Endothelial cell of umbilical vein (primary cell): ENCODE measurements at regions not wholly inside any gene's neighbourhood (a gene's known extent, or its start where the extent isn't known, plus 50 kb on each side); places are given as distances from the start of the nearest gene placed in this dataset.

Experiments
- BruUV-seq: library from RNA; stranded (reverse); fragments of 400-500 nt; replicated peaks from 2 replicates; lab custom pipeline; 2021; lab: Mats Ljungman, UMichigan
- CTCF ChIA-PET: fragments of 300-600, 350-600 bp; sonication (Branson Sonifier 250); formaldehyde crosslinking; loops from one replicate; lab custom pipeline; 2021; ENCODE audit warnings: antibody characterized with exemption, inconsistent platforms; lab: Charles Lee
- POLR2A ChIA-PET: fragments of 300-600, 350-600 bp; sonication (Branson Sonifier 250); formaldehyde crosslinking; loops from one replicate; lab custom pipeline; 2021; ENCODE audit warnings: antibody characterized with exemption, inconsistent platforms; lab: Charles Lee
- DNase-seq: peaks from one replicate; pipeline ENCODE4 v3.0.0-alpha.2; 2011; ENCODE audit warnings: low read depth, low spot score
- FAIRE-seq: peaks from 2 replicates; lab custom pipeline; 2011; peaks lifted over from hg19 to GRCh38; lab: Jason Lieb, UNC
- H2AFZ ChIP-seq: 2 replicates; pipeline ENCODE4 v1.6.0; 2012; ENCODE audit warnings: low read depth, low read length, control low read depth, inconsistent platforms
- H3K27ac ChIP-seq: 2 replicates; pipeline ENCODE4 v1.5.1; 2011; ENCODE audit warnings: low read depth, mild to moderate bottlenecking, control low read depth, low read length, moderate library complexity; ENCODE audit not compliant: insufficient read depth
- H3K27me3 ChIP-seq, 2 experiments: 2 replicates each; pipeline versions ENCODE4 v1.6.0 to v1.6.1; 2011; ENCODE audit warnings: low read length in 2 of 2, mixed read lengths in 1 of 2; ENCODE audit not compliant: control insufficient read depth in 2 of 2, insufficient read depth in 2 of 2
- H3K36me3 ChIP-seq, 2 experiments: 2 replicates in 1 of 2; 3 replicates in 1 of 2; pipeline ENCODE4 v1.5.1; 2011; ENCODE audit warnings: low read length in 2 of 2, mild to moderate bottlenecking in 1 of 2, moderate library complexity in 1 of 2; ENCODE audit not compliant: control insufficient read depth in 2 of 2, insufficient read depth in 2 of 2; ENCODE audit errors: extremely low read depth in 1 of 2
- H3K4me1 ChIP-seq: 3 replicates; pipeline ENCODE4 v1.5.1; 2011; ENCODE audit warnings: mild to moderate bottlenecking, low read length; ENCODE audit not compliant: control insufficient read depth, insufficient read depth; ENCODE audit errors: extremely low read depth
- H3K4me2 ChIP-seq: 2 replicates; pipeline ENCODE4 v1.6.1; 2011; ENCODE audit warnings: low read length, control low read depth, mixed read lengths; ENCODE audit not compliant: insufficient read depth
- H3K4me3 ChIP-seq, 3 experiments: fragments of 200-600 bp in 1 of 3; sonication (generic), shearing (Covaris generic) in 1 of 3; replicated peaks in 1 of 3; 2 replicates each; pipeline ENCODE4 v1.5.1; 2011 to 2016; ENCODE audit warnings: control low read depth in 3 of 3, low read length in 3 of 3, mild to moderate bottlenecking in 2 of 3, inconsistent platforms in 1 of 3, low read depth in 1 of 3, moderate library complexity in 1 of 3; ENCODE audit not compliant: insufficient read depth in 1 of 3
- H3K79me2 ChIP-seq: 2 replicates; pipeline ENCODE4 v1.6.0; 2012; ENCODE audit warnings: low read length, inconsistent platforms; ENCODE audit not compliant: control insufficient read depth, insufficient read depth
- H3K9ac ChIP-seq: replicated peaks from 2 replicates; pipeline ENCODE3; 2011; ENCODE audit warnings: low read length, control low read depth; ENCODE audit not compliant: insufficient read depth; ENCODE audit errors: extremely low read depth
- H3K9me1 ChIP-seq: replicated peaks from 3 replicates; pipeline ENCODE4 v1.6.0; 2011; ENCODE audit warnings: mild to moderate bottlenecking, low read length; ENCODE audit not compliant: control insufficient read depth, insufficient read depth; ENCODE audit errors: extremely low read depth
- H3K9me3 ChIP-seq: replicated peaks from 2 replicates; pipeline ENCODE4 v1.5.1; 2012; ENCODE audit warnings: low read length, inconsistent platforms; ENCODE audit not compliant: control insufficient read depth, insufficient read depth
- H4K20me1 ChIP-seq: replicated peaks from 2 replicates; pipeline ENCODE3; 2011; ENCODE audit warnings: mild to moderate bottlenecking, low read length; ENCODE audit not compliant: control insufficient read depth, insufficient read depth; ENCODE audit errors: extremely low read depth
- CTCF ChIP-seq, 2 donors: IDR thresholded peaks; 1 replicate in 1 of 2; 2 replicates in 1 of 2; pipeline ENCODE4 v1.5.1; 2011; ENCODE audit warnings: low read length in 2 of 2, mild to moderate bottlenecking in 2 of 2, moderate library complexity in 2 of 2, control low read depth in 1 of 2, inconsistent platforms in 1 of 2, low read depth in 1 of 2; ENCODE audit not compliant: insufficient read depth in 1 of 2; ENCODE audit errors: extremely low read depth in 1 of 2
- EZH2 ChIP-seq: IDR thresholded peaks from 2 replicates; pipeline ENCODE4 v1.6.1; 2012; ENCODE audit warnings: borderline replicate concordance, low read depth, mild to moderate bottlenecking, moderate library complexity, low read length, inconsistent platforms; ENCODE audit not compliant: severe bottlenecking
- FOS ChIP-seq: IDR thresholded peaks from 2 replicates; pipeline ENCODE4 v1.6.1; 2011; ENCODE audit warnings: mild to moderate bottlenecking, low read length, moderate library complexity, borderline replicate concordance; ENCODE audit not compliant: insufficient read depth
- GATA2 ChIP-seq: IDR thresholded peaks from 2 replicates; pipeline ENCODE4 v1.7.0; 2011; ENCODE audit warnings: low read depth, mild to moderate bottlenecking, moderate library complexity, mixed read lengths, low read length; ENCODE audit not compliant: insufficient read length, insufficient read depth
- JUN ChIP-seq: IDR thresholded peaks from 2 replicates; pipeline ENCODE4 v1.6.1; 2011; ENCODE audit warnings: borderline replicate concordance, low read depth; ENCODE audit not compliant: insufficient read length, insufficient read depth
- MAX ChIP-seq: IDR thresholded peaks from 2 replicates; pipeline ENCODE4 v1.6.1; 2011; ENCODE audit not compliant: insufficient read depth, insufficient read length
- MYC ChIP-seq: IDR thresholded peaks from one replicate; pipeline ENCODE4 v1.6.1; 2011; ENCODE audit warnings: mild to moderate bottlenecking, low read depth, low read length
- POLR2A ChIP-seq: IDR thresholded peaks from 2 replicates; pipeline ENCODE4 v1.6.1; 2012; ENCODE audit warnings: low read depth, mild to moderate bottlenecking, control low read depth, low read length
- POLR2AphosphoS5 ChIP-seq: IDR thresholded peaks from 2 replicates; pipeline ENCODE4 v1.6.1; 2012; ENCODE audit warnings: low read depth, mild to moderate bottlenecking, control low read depth, low read length, moderate library complexity; ENCODE audit not compliant: insufficient read depth
- dilution Hi-C: fragments of 300-500 bp; cut with MboI; formaldehyde crosslinking; loops from one replicate; pipeline ENCODE4 v1.15.0; 2019; ENCODE audit warnings: low sequenced_read_pairs; ENCODE audit not compliant: extremely low pct_ligation_motif_present
- intact Hi-C: fragments of 100-400 bp; cut with micrococcal nuclease; formaldehyde crosslinking; loops from one replicate; pipeline ENCODE4 v1.10.0; 2022

- Histone ChIP-seq H3K9me3 (no peaks in the 10 kb centered on the region), H2AFZ (no peak overlapping the region), H3K27ac (no peak overlapping the region), H3K9ac (no peak overlapping the region), H3K36me3 (no peaks in the 10 kb centered on the region), H3K4me1 (no peaks in the 10 kb centered on the region), H3K9me1 (no peaks in the 10 kb centered on the region), H3K27me3 (no peaks in the 10 kb centered on the region), H3K4me2 (no peak overlapping the region), H4K20me1 (no peaks in the 10 kb centered on the region), H3K79me2 (no peaks in the 10 kb centered on the region), H3K4me3 (no peak overlapping the region)
- DNase-seq (no peak), FAIRE-seq (no peak)
- ChIA-PET CTCF (no interaction called here), POLR2A (no interaction called here)
- BruUV-seq = no TSS peak
- dilution Hi-C loops = no loop called here
- TF ChIP-seq JUN = no peak
- TF ChIP-seq MAX = no peak
- no peak for TF ChIP-seq POLR2AphosphoS5
- TF ChIP-seq POLR2A = no peak
- intact Hi-C loops = no loop called here
These were observed 129.7 kb upstream of the GSE1 start for GRCh38 chr16:85483424-85483823.

- H3K4me2 ChIP-seq = no peak overlapping the region
- no peak for FAIRE-seq
- no peak overlapping the region for H2AFZ ChIP-seq
- H4K20me1 ChIP-seq = no peaks in the 10 kb centered on the region
- no peak for TF ChIP-seq GATA2
- no peak for TF ChIP-seq EZH2
- no peak for TF ChIP-seq MYC
- no peak for TF ChIP-seq JUN
- no peak for TF ChIP-seq POLR2A
- TF ChIP-seq POLR2AphosphoS5 = no peak
- TF ChIP-seq FOS = no peak
- TF ChIP-seq MAX = no peak
- no peak for TF ChIP-seq CTCF (IDR thresholded peaks at IDR 0.05; ENCODE audit: extremely low read depth in 1 of 2, insufficient read depth in 1 of 2, low read depth in 1 of 2, low read length in 2 of 2)
- H3K27me3 ChIP-seq = no peaks in the 10 kb centered on the region
- no peaks in the 10 kb centered on the region for H3K9me1 ChIP-seq
- no peaks in the 10 kb centered on the region for H3K36me3 ChIP-seq
- no peak overlapping the region for H3K27ac ChIP-seq
- H3K79me2 ChIP-seq = no peaks in the 10 kb centered on the region
- no peaks in the 10 kb centered on the region for H3K9me3 ChIP-seq
- no peak for DNase-seq
- ChIA-PET CTCF (no interaction called here), POLR2A (no interaction called here)
- H3K9ac ChIP-seq = no peak overlapping the region
- H3K4me1 ChIP-seq = no peaks in the 10 kb centered on the region
- H3K4me3 ChIP-seq = no peak overlapping the region
- BruUV-seq = no TSS peak
- dilution Hi-C loops = no loop called here
- intact Hi-C loops = no loop called here
These were observed 128.5 kb upstream of the GSE1 start for GRCh38 chr16:85484347-85485300.
